CD4-positive, alpha-beta T cell treated with Interleukin-4 for 1 hour (primary cell): ENCODE measurements at regions not wholly inside any gene's neighbourhood (a gene's known extent, or its start where the extent isn't known, plus 50 kb on each side); places are given as distances from the start of the nearest gene placed in this dataset.
"Not testable (repeated sequence)": the region's sequence is repeated elsewhere in the genome, so short reads cannot be mapped to it uniquely, and the experiment has no call there.

Experiments used
- DNase-seq, 2 donors: peaks; one replicate each; pipeline ENCODE4 v3.0.0-alpha.2; 2020 to 2022

GRCh38 chr2:216959433-216959832 lies 99.6 kb upstream of the TNP1 start:
- no peak for DNase-seq

GRCh38 chr2:216956820-216957493 lies 97.1 kb upstream of the TNP1 start:
- no peak for DNase-seq

GRCh38 chr2:216951171-216951570 lies 91.3 kb upstream of the TNP1 start:
- DNase-seq = no peak

GRCh38 chr2:216950547-216950946 lies 90.7 kb upstream of the TNP1 start:
- DNase-seq = no peak

GRCh38 chr2:216949700-216950413 lies 90.0 kb upstream of the TNP1 start:
- no peak for DNase-seq

GRCh38 chr2:216947055-216947454 lies 87.2 kb upstream of the TNP1 start:
- no peak for DNase-seq

GRCh38 chr2:216944733-216945132 lies 84.9 kb upstream of the TNP1 start:
- no peak for DNase-seq

GRCh38 chr2:216943109-216943508 lies 83.2 kb upstream of the TNP1 start:
- no peak for DNase-seq

- DNase-seq = no peak
Measured at GRCh38 chr2:216942465-216942864, 82.6 kb upstream of the TNP1 start.

GRCh38 chr2:216942016-216942415 lies 82.2 kb upstream of the TNP1 start:
- DNase-seq = no peak

GRCh38 chr2:216936954-216937357 lies 77.1 kb upstream of the TNP1 start:
- DNase-seq = no peak

GRCh38 chr2:216934623-216935022 lies 74.8 kb upstream of the TNP1 start:
- DNase-seq = no peak

GRCh38 chr2:216934151-216934550 lies 74.3 kb upstream of the TNP1 start:
- DNase-seq = no peak

- DNase-seq = no peak
Measured at GRCh38 chr2:216932863-216933548, 73.1 kb upstream of the TNP1 start.

GRCh38 chr2:216932113-216932862 lies 72.4 kb upstream of the TNP1 start:
- DNase-seq = no peak

GRCh38 chr2:216930716-216931115 lies 70.9 kb upstream of the TNP1 start:
- DNase-seq = no peak

GRCh38 chr2:216929338-216929737 lies 69.5 kb upstream of the TNP1 start:
- not testable (repeated sequence) for DNase-seq

- no peak for DNase-seq
Measured at GRCh38 chr2:216927163-216927562, 67.3 kb upstream of the TNP1 start.

GRCh38 chr2:216925636-216926366 lies 65.9 kb upstream of the TNP1 start:
- DNase-seq = no peak

- no peak for DNase-seq
Measured at GRCh38 chr2:216925006-216925405, 65.1 kb upstream of the TNP1 start.

- no peak for DNase-seq
Measured at GRCh38 chr2:216923706-216924105, 63.8 kb upstream of the TNP1 start.

GRCh38 chr2:216922175-216922780 lies 62.4 kb upstream of the TNP1 start:
- no peak for DNase-seq
